HEK293 (cell line): ENCODE measurements at regions not wholly inside any gene's neighbourhood (a gene's known extent, or its start where the extent isn't known, plus 50 kb on each side); places are given as distances from the start of the nearest gene placed in this dataset.

ENCODE experiments used
- CTCF ChIA-PET: fragments of 350-600 bp; formaldehyde crosslinking; extraction: SDS; loops from one replicate; lab custom pipeline; 2021; ENCODE audit warnings: antibody characterized with exemption; lab: Yijun Ruan, JAX
- POLR2A ChIA-PET: fragments of 300-600 bp; formaldehyde crosslinking; extraction: SDS; loops from one replicate; lab custom pipeline; 2020; ENCODE audit warnings: antibody characterized with exemption, inconsistent platforms; lab: Yijun Ruan, JAX
- H3K27ac ChIP-seq: fragments of 200-500 bp; sonication (Bioruptor generic); 2 replicates; pipeline ENCODE4 v1.5.1; 2014; ENCODE audit warnings: low read depth, low read length, control low read depth, inconsistent platforms; ENCODE audit errors: extremely low read depth
- H3K36me3 ChIP-seq, 2 experiments: fragments of 200-500 bp in 1 of 2; sonication (Bioruptor generic) in 1 of 2; 1 replicate in 1 of 2; 2 replicates in 1 of 2; pipeline ENCODE4 v1.5.1; 2014 to 2017; ENCODE audit warnings: inconsistent platforms in 2 of 2, low read length in 2 of 2; ENCODE audit not compliant: control insufficient read depth in 2 of 2, insufficient read depth in 1 of 2
- H3K4me1 ChIP-seq: fragments of 200-500 bp; sonication (Bioruptor generic); 2 replicates; pipeline ENCODE4 v1.5.1; 2014; ENCODE audit warnings: mild to moderate bottlenecking, low read length, inconsistent platforms; ENCODE audit not compliant: control insufficient read depth, insufficient read depth
- H3K4me3 ChIP-seq: 2 replicates; pipeline ENCODE4 v1.5.1; 2011; ENCODE audit warnings: low read depth, mild to moderate bottlenecking, control low read depth, low read length, moderate library complexity
- H3K9me3 ChIP-seq: fragments of 200-500 bp; sonication (Bioruptor generic); 2 replicates; pipeline ENCODE4 v1.5.1; 2014; ENCODE audit warnings: low read depth, low read length, inconsistent platforms; ENCODE audit not compliant: control insufficient read depth, insufficient read depth
- GLIS1 ChIP-seq: fragments of 450-650 bp; formaldehyde crosslinking; IDR thresholded peaks from 2 replicates; pipeline ENCODE4 v1.5.1; 2016; ENCODE audit warnings: missing biosample characterization, missing genetic modification characterization
- KLF1 ChIP-seq: fragments of 450-650 bp; formaldehyde crosslinking; IDR thresholded peaks from 2 replicates; pipeline ENCODE4 v1.5.1; 2016; ENCODE audit warnings: missing biosample characterization, missing genetic modification characterization
- KLF16 ChIP-seq: fragments of 450-650 bp; formaldehyde crosslinking; IDR thresholded peaks from 2 replicates; pipeline ENCODE4 v1.5.1; 2017; ENCODE audit warnings: missing biosample characterization, missing genetic modification characterization
- KLF7 ChIP-seq: fragments of 450-650 bp; formaldehyde crosslinking; IDR thresholded peaks from 2 replicates; pipeline ENCODE4 v1.5.1; 2016; ENCODE audit warnings: missing biosample characterization, missing genetic modification characterization, borderline replicate concordance
- MEIS1 ChIP-seq: sonication (generic); formaldehyde crosslinking; IDR thresholded peaks from 2 replicates; pipeline ENCODE4 v1.8.1; 2022; ENCODE audit warnings: missing genetic modification reagents, mild to moderate bottlenecking, borderline replicate concordance
- SCRT1 ChIP-seq: fragments of 450-650 bp; formaldehyde crosslinking; IDR thresholded peaks from 2 replicates; pipeline ENCODE4 v1.5.1; 2016; ENCODE audit warnings: missing biosample characterization, missing genetic modification characterization, borderline replicate concordance
- SETDB1 ChIP-seq: IDR thresholded peaks from one replicate; pipeline ENCODE4 v1.6.1; 2017; ENCODE audit warnings: mild to moderate bottlenecking, low read length, moderate library complexity, mixed read lengths; ENCODE audit not compliant: insufficient read length
- SP3 ChIP-seq: fragments of 450-650 bp; formaldehyde crosslinking; IDR thresholded peaks from 2 replicates; pipeline ENCODE4 v1.5.1; 2016; ENCODE audit warnings: missing biosample characterization, missing genetic modification characterization
- ZBTB48 ChIP-seq: fragments of 450-650 bp; formaldehyde crosslinking; IDR thresholded peaks from 2 replicates; pipeline ENCODE4 v1.5.1; 2016; ENCODE audit warnings: missing biosample characterization, missing genetic modification characterization
- ZEB2 ChIP-seq: fragments of 450-650 bp; formaldehyde crosslinking; IDR thresholded peaks from 2 replicates; pipeline ENCODE4 v1.5.1; 2016; ENCODE audit warnings: missing biosample characterization, missing genetic modification characterization
- ZIC2 ChIP-seq: fragments of 450-650 bp; formaldehyde crosslinking; IDR thresholded peaks from 2 replicates; pipeline ENCODE4 v1.5.1; 2016; ENCODE audit warnings: missing biosample characterization, missing genetic modification characterization
- ZNF19 ChIP-seq: fragments of 450-650 bp; formaldehyde crosslinking; IDR thresholded peaks from 2 replicates; pipeline ENCODE4; 2016; ENCODE audit warnings: missing biosample characterization, missing genetic modification characterization, low read depth
- ZNF223 ChIP-seq: fragments of 450-650 bp; formaldehyde crosslinking; IDR thresholded peaks from 2 replicates; pipeline ENCODE4 v1.5.1; 2016; ENCODE audit warnings: missing biosample characterization, missing genetic modification characterization
- ZNF239 ChIP-seq: fragments of 450-650 bp; formaldehyde crosslinking; IDR thresholded peaks from 2 replicates; pipeline ENCODE4 v1.5.1; 2016; ENCODE audit warnings: missing biosample characterization, missing genetic modification characterization
- ZNF274 ChIP-seq, 2 experiments: fragments of 200-500 bp in 1 of 2; fragments of 450-650 bp in 1 of 2; sonication (Bioruptor generic) in 1 of 2; formaldehyde crosslinking in 1 of 2; IDR thresholded peaks; 2 replicates each; pipeline versions ENCODE4 v1.5.1 to v1.6.1; 2014 to 2016; ENCODE audit warnings: borderline replicate concordance in 1 of 2, inconsistent platforms in 1 of 2, low read length in 1 of 2, missing biosample characterization in 1 of 2, missing genetic modification characterization in 1 of 2
- ZNF426 ChIP-seq: fragments of 450-650 bp; formaldehyde crosslinking; IDR thresholded peaks from 2 replicates; pipeline ENCODE4 v1.5.1; 2017; ENCODE audit warnings: missing biosample characterization, missing genetic modification characterization, mild to moderate bottlenecking, inconsistent platforms, moderate library complexity
- ZNF529 ChIP-seq: fragments of 450-650 bp; formaldehyde crosslinking; IDR thresholded peaks from 2 replicates; pipeline ENCODE4 v1.5.1; 2017; ENCODE audit warnings: missing genetic modification characterization, missing biosample characterization; ENCODE audit not compliant: insufficient replicate concordance
- ZNF785 ChIP-seq: fragments of 450-650 bp; formaldehyde crosslinking; IDR thresholded peaks from 2 replicates; pipeline ENCODE4 v1.5.1; 2016; ENCODE audit warnings: missing biosample characterization, missing genetic modification characterization
- ZNF791 ChIP-seq: fragments of 450-650 bp; formaldehyde crosslinking; IDR thresholded peaks from 2 replicates; pipeline ENCODE4 v1.5.1; 2016; ENCODE audit warnings: missing biosample characterization, missing genetic modification characterization
- ZNF843 ChIP-seq: fragments of 450-650 bp; formaldehyde crosslinking; IDR thresholded peaks from 2 replicates; pipeline ENCODE4 v1.5.1; 2016; ENCODE audit warnings: missing biosample characterization, missing genetic modification characterization
- ZSCAN30 ChIP-seq: fragments of 450-650 bp; IDR thresholded peaks from 2 replicates; pipeline ENCODE4 v1.5.1; 2018; ENCODE audit warnings: missing biosample characterization, mild to moderate bottlenecking, missing genetic modification characterization, moderate library complexity
- TF ChIP-seq, protein P1 (sequence below): fragments of 450-650 bp; formaldehyde crosslinking; IDR thresholded peaks from 2 replicates; pipeline ENCODE4 v1.5.1; 2016; ENCODE audit warnings: missing biosample characterization, missing genetic modification characterization, borderline replicate concordance
- TF ChIP-seq, protein P2 (sequence below): fragments of 450-650 bp; formaldehyde crosslinking; IDR thresholded peaks from 2 replicates; pipeline ENCODE4 v1.5.1; 2016; ENCODE audit warnings: missing biosample characterization, missing genetic modification characterization
- TF ChIP-seq, protein P3 (sequence below): fragments of 450-650 bp; formaldehyde crosslinking; IDR thresholded peaks from 2 replicates; pipeline ENCODE4 v1.5.1; 2016; ENCODE audit warnings: missing biosample characterization, missing genetic modification characterization

DNA sequence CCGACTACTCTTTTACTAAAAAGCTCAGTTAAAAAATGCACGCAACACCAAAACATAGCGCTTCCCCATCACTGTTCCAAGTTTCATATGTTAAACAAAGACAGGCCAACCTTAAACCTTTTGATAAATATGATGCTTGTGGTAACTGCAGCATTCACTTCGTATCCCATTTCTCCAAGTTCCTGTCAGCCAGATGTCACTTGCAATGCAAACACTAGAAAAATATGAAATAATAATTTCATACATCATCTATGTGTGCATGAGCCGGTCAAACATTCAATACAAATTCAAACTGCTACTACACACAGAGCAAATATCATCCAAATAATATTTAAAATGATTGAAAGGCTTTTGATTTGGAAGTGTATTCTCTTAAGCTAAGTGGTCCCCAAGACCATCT lies 636.5 kb downstream of the LMO4 start:
- Histone ChIP-seq H3K4me3 (no peak overlapping the region), H3K27ac (no peak overlapping the region), H3K4me1 (no peaks in the 10 kb centered on the region), H3K36me3 (no peaks in the 10 kb centered on the region), H3K9me3 (no peaks in the 10 kb centered on the region)
- POLR2A ChIA-PET: no interaction called here
- TF ChIP-seq SP3 (no peak), ZNF19 (tag by site-specific recombination) (no peak), KLF16 (tag by site-specific recombination) (no peak), SCRT1 (tag by site-specific recombination) (no peak), ZSCAN30 (tag by site-specific recombination) (no peak), ZNF239 (tag by site-specific recombination) (no peak), ZNF223 (tag by site-specific recombination) (no peak), KLF1 (tag by site-specific recombination) (no peak), ZIC2 (tag by site-specific recombination) (no peak), SETDB1 (no peak), KLF7 (tag by site-specific recombination) (no peak), ZBTB48 (no peak), ZNF785 (no peak)
- TF ChIP-seq, protein P1, sequence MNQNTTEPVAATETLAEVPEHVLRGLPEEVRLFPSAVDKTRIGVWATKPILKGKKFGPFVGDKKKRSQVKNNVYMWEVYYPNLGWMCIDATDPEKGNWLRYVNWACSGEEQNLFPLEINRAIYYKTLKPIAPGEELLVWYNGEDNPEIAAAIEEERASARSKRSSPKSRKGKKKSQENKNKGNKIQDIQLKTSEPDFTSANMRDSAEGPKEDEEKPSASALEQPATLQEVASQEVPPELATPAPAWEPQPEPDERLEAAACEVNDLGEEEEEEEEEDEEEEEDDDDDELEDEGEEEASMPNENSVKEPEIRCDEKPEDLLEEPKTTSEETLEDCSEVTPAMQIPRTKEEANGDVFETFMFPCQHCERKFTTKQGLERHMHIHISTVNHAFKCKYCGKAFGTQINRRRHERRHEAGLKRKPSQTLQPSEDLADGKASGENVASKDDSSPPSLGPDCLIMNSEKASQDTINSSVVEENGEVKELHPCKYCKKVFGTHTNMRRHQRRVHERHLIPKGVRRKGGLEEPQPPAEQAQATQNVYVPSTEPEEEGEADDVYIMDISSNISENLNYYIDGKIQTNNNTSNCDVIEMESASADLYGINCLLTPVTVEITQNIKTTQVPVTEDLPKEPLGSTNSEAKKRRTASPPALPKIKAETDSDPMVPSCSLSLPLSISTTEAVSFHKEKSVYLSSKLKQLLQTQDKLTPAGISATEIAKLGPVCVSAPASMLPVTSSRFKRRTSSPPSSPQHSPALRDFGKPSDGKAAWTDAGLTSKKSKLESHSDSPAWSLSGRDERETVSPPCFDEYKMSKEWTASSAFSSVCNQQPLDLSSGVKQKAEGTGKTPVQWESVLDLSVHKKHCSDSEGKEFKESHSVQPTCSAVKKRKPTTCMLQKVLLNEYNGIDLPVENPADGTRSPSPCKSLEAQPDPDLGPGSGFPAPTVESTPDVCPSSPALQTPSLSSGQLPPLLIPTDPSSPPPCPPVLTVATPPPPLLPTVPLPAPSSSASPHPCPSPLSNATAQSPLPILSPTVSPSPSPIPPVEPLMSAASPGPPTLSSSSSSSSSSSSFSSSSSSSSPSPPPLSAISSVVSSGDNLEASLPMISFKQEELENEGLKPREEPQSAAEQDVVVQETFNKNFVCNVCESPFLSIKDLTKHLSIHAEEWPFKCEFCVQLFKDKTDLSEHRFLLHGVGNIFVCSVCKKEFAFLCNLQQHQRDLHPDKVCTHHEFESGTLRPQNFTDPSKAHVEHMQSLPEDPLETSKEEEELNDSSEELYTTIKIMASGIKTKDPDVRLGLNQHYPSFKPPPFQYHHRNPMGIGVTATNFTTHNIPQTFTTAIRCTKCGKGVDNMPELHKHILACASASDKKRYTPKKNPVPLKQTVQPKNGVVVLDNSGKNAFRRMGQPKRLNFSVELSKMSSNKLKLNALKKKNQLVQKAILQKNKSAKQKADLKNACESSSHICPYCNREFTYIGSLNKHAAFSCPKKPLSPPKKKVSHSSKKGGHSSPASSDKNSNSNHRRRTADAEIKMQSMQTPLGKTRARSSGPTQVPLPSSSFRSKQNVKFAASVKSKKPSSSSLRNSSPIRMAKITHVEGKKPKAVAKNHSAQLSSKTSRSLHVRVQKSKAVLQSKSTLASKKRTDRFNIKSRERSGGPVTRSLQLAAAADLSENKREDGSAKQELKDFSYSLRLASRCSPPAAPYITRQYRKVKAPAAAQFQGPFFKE: no peak
- TF ChIP-seq, protein P2, sequence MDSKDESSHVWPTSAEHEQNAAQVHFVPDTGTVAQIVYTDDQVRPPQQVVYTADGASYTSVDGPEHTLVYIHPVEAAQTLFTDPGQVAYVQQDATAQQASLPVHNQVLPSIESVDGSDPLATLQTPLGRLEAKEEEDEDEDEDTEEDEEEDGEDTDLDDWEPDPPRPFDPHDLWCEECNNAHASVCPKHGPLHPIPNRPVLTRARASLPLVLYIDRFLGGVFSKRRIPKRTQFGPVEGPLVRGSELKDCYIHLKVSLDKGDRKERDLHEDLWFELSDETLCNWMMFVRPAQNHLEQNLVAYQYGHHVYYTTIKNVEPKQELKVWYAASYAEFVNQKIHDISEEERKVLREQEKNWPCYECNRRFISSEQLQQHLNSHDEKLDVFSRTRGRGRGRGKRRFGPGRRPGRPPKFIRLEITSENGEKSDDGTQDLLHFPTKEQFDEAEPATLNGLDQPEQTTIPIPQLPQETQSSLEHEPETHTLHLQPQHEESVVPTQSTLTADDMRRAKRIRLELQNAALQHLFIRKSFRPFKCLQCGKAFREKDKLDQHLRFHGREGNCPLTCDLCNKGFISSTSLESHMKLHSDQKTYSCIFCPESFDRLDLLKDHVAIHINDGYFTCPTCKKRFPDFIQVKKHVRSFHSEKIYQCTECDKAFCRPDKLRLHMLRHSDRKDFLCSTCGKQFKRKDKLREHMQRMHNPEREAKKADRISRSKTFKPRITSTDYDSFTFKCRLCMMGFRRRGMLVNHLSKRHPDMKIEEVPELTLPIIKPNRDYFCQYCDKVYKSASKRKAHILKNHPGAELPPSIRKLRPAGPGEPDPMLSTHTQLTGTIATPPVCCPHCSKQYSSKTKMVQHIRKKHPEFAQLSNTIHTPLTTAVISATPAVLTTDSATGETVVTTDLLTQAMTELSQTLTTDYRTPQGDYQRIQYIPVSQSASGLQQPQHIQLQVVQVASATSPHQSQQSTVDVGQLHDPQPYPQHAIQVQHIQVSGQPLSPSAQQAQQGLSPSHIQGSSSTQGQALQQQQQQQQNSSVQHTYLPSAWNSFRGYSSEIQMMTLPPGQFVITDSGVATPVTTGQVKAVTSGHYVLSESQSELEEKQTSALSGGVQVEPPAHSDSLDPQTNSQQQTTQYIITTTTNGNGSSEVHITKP (tag by site-specific recombination): no peak
- CTCF ChIA-PET: interaction anchor here (1.9 kb wide), 1 partner anchor 12 kb away, joined by 7 read pairs; no protein-coding TSS in a partner anchor

DNA sequence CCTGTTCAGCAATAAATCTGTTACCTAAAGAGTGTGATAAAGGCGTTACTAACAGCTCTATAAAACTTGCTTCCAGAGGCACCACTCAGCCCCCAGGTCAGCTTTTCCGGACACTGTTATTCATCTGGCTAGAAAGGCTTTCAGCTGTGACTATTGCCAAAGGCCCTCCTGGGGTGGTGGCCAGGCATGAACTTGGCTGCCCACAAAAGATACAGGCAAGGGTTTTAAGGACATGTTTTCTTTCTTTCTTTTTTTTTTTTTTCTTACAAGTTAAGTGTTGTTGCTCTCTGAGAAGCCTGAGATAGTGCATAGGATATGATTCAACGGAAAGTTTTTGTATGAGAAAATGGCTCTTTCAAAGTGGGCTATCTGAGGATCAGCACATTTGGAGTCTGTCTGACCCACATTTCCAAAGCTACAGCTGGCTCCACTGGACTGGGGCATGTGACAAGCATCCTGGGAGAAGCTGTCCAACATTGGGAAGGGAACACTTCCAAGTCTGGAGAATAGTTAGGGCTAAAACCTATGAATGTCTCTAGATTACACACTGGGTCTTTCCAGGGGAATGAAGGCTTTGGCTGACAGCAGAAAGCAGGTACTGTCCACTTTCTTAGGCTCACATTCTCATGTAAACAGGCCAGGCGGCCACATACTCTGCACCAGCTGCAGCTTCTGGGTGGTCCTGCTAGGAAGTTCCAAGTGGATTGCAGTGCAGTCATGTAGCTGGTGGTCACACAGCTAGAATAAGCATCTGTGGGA lies 639.7 kb downstream of the LMO4 start:
- POLR2A ChIA-PET: no interaction called here
- CTCF ChIA-PET: interaction anchor here (0.9 kb wide), 1 partner anchor 11 kb away, joined by 5 read pairs; no protein-coding TSS in a partner anchor
- no peaks in the 10 kb centered on the region for H3K4me1 ChIP-seq
- no peaks in the 10 kb centered on the region for H3K36me3 ChIP-seq
- H3K27ac ChIP-seq: no peak overlapping the region
- H3K4me3 ChIP-seq: no peak overlapping the region
- no peaks in the 10 kb centered on the region for H3K9me3 ChIP-seq
- TF ChIP-seq ZNF529 (tag by site-specific recombination) (no peak), ZEB2 (tag by site-specific recombination) (no peak), MEIS1 (CRISPR knock-in tag) (no peak), ZNF843 (tag by site-specific recombination) (no peak), ZNF426 (tag by site-specific recombination) (no peak), GLIS1 (tag by site-specific recombination) (no peak), ZNF791 (no peak), ZNF274 (IDR thresholded peaks at IDR 0.05; ENCODE audit: low read length) (no peak), ZNF274 (tag by site-specific recombination; IDR thresholded peaks at IDR 0.05; ENCODE audit: borderline replicate concordance) (no peak)
- TF ChIP-seq, protein P3, sequence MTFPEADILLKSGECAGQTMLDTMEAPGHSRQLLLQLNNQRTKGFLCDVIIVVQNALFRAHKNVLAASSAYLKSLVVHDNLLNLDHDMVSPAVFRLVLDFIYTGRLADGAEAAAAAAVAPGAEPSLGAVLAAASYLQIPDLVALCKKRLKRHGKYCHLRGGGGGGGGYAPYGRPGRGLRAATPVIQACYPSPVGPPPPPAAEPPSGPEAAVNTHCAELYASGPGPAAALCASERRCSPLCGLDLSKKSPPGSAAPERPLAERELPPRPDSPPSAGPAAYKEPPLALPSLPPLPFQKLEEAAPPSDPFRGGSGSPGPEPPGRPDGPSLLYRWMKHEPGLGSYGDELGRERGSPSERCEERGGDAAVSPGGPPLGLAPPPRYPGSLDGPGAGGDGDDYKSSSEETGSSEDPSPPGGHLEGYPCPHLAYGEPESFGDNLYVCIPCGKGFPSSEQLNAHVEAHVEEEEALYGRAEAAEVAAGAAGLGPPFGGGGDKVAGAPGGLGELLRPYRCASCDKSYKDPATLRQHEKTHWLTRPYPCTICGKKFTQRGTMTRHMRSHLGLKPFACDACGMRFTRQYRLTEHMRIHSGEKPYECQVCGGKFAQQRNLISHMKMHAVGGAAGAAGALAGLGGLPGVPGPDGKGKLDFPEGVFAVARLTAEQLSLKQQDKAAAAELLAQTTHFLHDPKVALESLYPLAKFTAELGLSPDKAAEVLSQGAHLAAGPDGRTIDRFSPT (tag by site-specific recombination): no peak
